MM.1S (cell line): ENCODE measurements at regions not wholly inside any gene's neighbourhood (a gene's known extent, or its start where the extent isn't known, plus 50 kb on each side); places are given as distances from the start of the nearest gene placed in this dataset.

ENCODE experiments used
- DNase-seq: peaks from one replicate; pipeline ENCODE4 v3.0.0-alpha.2; 2015
- H2AFZ ChIP-seq: fragments of 300-600 bp; sonication (generic); 2 replicates; pipeline ENCODE4 v1.6.0; 2016; ENCODE audit warnings: antibody characterized with exemption, low read length
- H3F3A ChIP-seq: fragments of 300-600 bp; sonication (generic); 2 replicates; pipeline ENCODE4 v1.6.1; 2016; ENCODE audit warnings: mild to moderate bottlenecking, antibody characterized with exemption, low read length, moderate library complexity, mixed read lengths; ENCODE audit not compliant: insufficient read depth
- H3K27ac ChIP-seq: fragments of 300-600 bp; sonication (generic); 2 replicates; pipeline ENCODE4 v1.5.1; 2016; ENCODE audit warnings: mild to moderate bottlenecking, low read length
- H3K27me3 ChIP-seq: fragments of 300-600 bp; sonication (generic); replicated peaks from 2 replicates; pipeline ENCODE4 v1.6.0; 2016; ENCODE audit warnings: low read length; ENCODE audit not compliant: insufficient read depth
- H3K36me3 ChIP-seq: fragments of 300-600 bp; sonication (generic); replicated peaks from 2 replicates; pipeline ENCODE4 v1.6.1; 2016; ENCODE audit warnings: mild to moderate bottlenecking, low read length, mixed read lengths; ENCODE audit not compliant: insufficient read depth
- H3K4me1 ChIP-seq: fragments of 300-600 bp; sonication (generic); 2 replicates; pipeline ENCODE4 v1.6.1; 2016; ENCODE audit warnings: low read length, mixed read lengths
- H3K4me2 ChIP-seq: fragments of 300-600 bp; sonication (generic); 2 replicates; pipeline ENCODE4 v1.6.0; 2016; ENCODE audit warnings: low read depth, low read length
- H3K4me3 ChIP-seq: fragments of 300-600 bp; sonication (generic); 2 replicates; pipeline ENCODE4 v1.5.1; 2016; ENCODE audit warnings: low read length, mixed read lengths
- H3K79me2 ChIP-seq: fragments of 300-600 bp; sonication (generic); 2 replicates; pipeline ENCODE4 v1.6.1; 2016; ENCODE audit warnings: mixed run types, low read length, mixed read lengths
- H3K9ac ChIP-seq: fragments of 300-600 bp; sonication (generic); 2 replicates; pipeline ENCODE4 v1.6.1; 2016; ENCODE audit warnings: low read length, mixed read lengths
- H3K9me2 ChIP-seq: fragments of 300-600 bp; sonication (generic); replicated peaks from 2 replicates; pipeline ENCODE4 v1.6.1; 2016; ENCODE audit warnings: mild to moderate bottlenecking, low read length, mixed read lengths; ENCODE audit not compliant: insufficient read depth
- H3K9me3 ChIP-seq: fragments of 300-600 bp; sonication (generic); replicated peaks from 2 replicates; pipeline ENCODE4 v1.6.1; 2016; ENCODE audit warnings: mild to moderate bottlenecking, low read length, mixed read lengths; ENCODE audit not compliant: insufficient read depth
- H4K20me1 ChIP-seq: fragments of 300-600 bp; sonication (generic); 2 replicates; pipeline ENCODE4 v1.6.1; 2016; ENCODE audit warnings: mild to moderate bottlenecking, low read length, moderate library complexity, mixed read lengths; ENCODE audit not compliant: insufficient read depth
- CTCF ChIP-seq: fragments of 300-600 bp; sonication (generic); IDR thresholded peaks from 2 replicates; pipeline ENCODE4 v1.5.1; 2016; ENCODE audit warnings: antibody characterized with exemption, low read length, mixed read lengths
- EZH2 ChIP-seq: fragments of 300-600 bp; sonication (generic); optimal IDR thresholded peaks from 2 replicates; pipeline ENCODE3; 2017; ENCODE audit warnings: low read depth, mild to moderate bottlenecking, antibody characterized with exemption, low read length, mixed read lengths
- EZH2phosphoT487 ChIP-seq: fragments of 300-600 bp; sonication (generic); IDR thresholded peaks from 2 replicates; pipeline ENCODE4 v1.6.1; 2018; ENCODE audit warnings: antibody characterized with exemption, low read length

- H3K4me3 ChIP-seq, result no peak overlapping the region
- H3K9ac ChIP-seq, result no peak overlapping the region
- no peak overlapping the region for H3K27ac ChIP-seq
- no peak for DNase-seq
- H3K79me2 ChIP-seq, result no peaks in the 10 kb centered on the region
- no peak overlapping the region for H3K4me2 ChIP-seq
- peaks cover 28% of the 10 kb centered on the region for H3K4me1 ChIP-seq
- TF ChIP-seq EZH2phosphoT487, result no peak
- no peak for TF ChIP-seq EZH2
- TF ChIP-seq CTCF, result no peak
- H3K9me2 ChIP-seq, result no peaks in the 10 kb centered on the region
- no peaks in the 10 kb centered on the region for H4K20me1 ChIP-seq
- no peaks in the 10 kb centered on the region for H3K36me3 ChIP-seq
- H3F3A ChIP-seq, result peaks cover 13% of the 10 kb centered on the region; the same call in 1 of the 2 replicates
- no peaks in the 10 kb centered on the region for H3K9me3 ChIP-seq
- no peaks in the 10 kb centered on the region for H3K27me3 ChIP-seq
- no peak overlapping the region for H2AFZ ChIP-seq
These were observed 896.1 kb upstream of the LCORL start for GRCh38 chr4:18917689-18918088.

DNA sequence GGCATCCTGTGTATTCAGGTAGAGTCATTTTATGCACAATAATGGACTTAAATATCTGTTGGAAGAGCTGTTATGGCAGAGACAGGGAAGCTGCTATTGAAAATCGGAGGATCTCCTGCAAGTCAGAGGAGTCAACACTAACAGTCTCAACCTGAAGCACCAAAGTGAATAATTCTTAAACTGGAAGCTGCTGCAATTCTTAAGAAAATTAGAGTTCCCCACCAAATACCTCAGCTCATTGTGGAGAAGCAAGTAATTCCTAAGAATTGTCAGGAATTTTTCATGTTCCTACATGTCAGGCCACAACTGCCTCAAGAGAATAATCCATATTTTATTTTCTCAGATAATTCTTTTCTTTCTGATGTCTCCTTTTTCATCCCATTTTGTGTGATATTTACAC is 892.6 kb upstream of the LCORL start:
- Histone ChIP-seq H3K27ac (no peak overlapping the region), H3K27me3 (no peaks in the 10 kb centered on the region)
- TF ChIP-seq EZH2phosphoT487 (no peak), CTCF (no peak), EZH2 (no peak)

DNA sequence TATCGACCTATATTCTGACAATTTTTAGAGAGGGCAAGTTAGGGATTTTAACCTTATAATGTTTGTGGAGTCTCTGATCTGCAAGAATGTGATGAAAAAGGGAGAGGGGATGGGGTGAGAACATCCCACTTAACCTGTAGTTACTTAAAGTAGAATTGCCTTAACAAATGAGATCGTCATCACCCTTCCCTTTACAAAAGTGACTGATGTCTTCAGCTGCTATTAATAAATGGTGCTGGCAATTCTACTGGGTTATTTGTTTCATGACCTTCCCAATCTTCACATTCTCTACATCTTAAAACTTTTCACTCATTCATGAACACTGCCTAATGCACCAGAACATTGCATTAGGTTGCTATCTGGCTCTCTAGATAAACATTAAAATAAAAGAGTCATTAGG is 873.4 kb upstream of the LCORL start:
- no peaks in the 10 kb centered on the region for H3K9me2 ChIP-seq
- H3K9ac ChIP-seq, result no peak overlapping the region
- no peaks in the 10 kb centered on the region for H3K9me3 ChIP-seq
- no peak overlapping the region for H3K4me2 ChIP-seq
- no peaks in the 10 kb centered on the region for H3K79me2 ChIP-seq
- H3K27me3 ChIP-seq, result no peaks in the 10 kb centered on the region
- no peaks in the 10 kb centered on the region for H3F3A ChIP-seq
- H3K36me3 ChIP-seq, result no peaks in the 10 kb centered on the region
- DNase-seq, result no peak
- H4K20me1 ChIP-seq, result no peaks in the 10 kb centered on the region
- H3K4me1 ChIP-seq, result no peaks in the 10 kb centered on the region
- TF ChIP-seq EZH2phosphoT487, result no peak
- TF ChIP-seq CTCF, result no peak
- H2AFZ ChIP-seq, result no peak overlapping the region
- no peak overlapping the region for H3K4me3 ChIP-seq
- H3K27ac ChIP-seq, result no peak overlapping the region

More for the DNA sequence above, 892.6 kb upstream of the LCORL start:
- peaks cover 13% of the 10 kb centered on the region; the same call in 1 of the 2 replicates for H3F3A ChIP-seq
- no peaks in the 10 kb centered on the region for H3K79me2 ChIP-seq
- no peak for DNase-seq
- no peak overlapping the region for H2AFZ ChIP-seq
- H3K4me3 ChIP-seq, result no peak overlapping the region
- no peaks in the 10 kb centered on the region for H4K20me1 ChIP-seq
- no peaks in the 10 kb centered on the region for H3K36me3 ChIP-seq
- H3K9me3 ChIP-seq, result no peaks in the 10 kb centered on the region
- H3K9ac ChIP-seq, result no peak overlapping the region
- H3K9me2 ChIP-seq, result no peaks in the 10 kb centered on the region
- H3K4me2 ChIP-seq, result no peak overlapping the region
- H3K4me1 ChIP-seq, result peaks cover 37% of the 10 kb centered on the region
